Neural progenitor cell (in vitro differentiated cells): ENCODE measurements at regions not wholly inside any gene's neighbourhood (a gene's known extent, or its start where the extent isn't known, plus 50 kb on each side); places are given as distances from the start of the nearest gene placed in this dataset.

Experiments used
- DNase-seq: peaks from one replicate; pipeline ENCODE4 v3.0.0-alpha.2; 2016; ENCODE audit warnings: low spot score
- H2AFZ ChIP-seq: fragments of 200-600 bp; sonication (generic); replicated peaks from 2 replicates; pipeline ENCODE4 v1.6.1; 2016; ENCODE audit warnings: antibody characterized with exemption
- H3F3A ChIP-seq: fragments of 200-600 bp; sonication (generic); 2 replicates; pipeline ENCODE4 v1.6.1; 2016; ENCODE audit warnings: antibody characterized with exemption, low read depth
- H3K27ac ChIP-seq: fragments of 200-600 bp; sonication (generic); 2 replicates; pipeline ENCODE4 v1.5.1; 2016; ENCODE audit warnings: mild to moderate bottlenecking
- H3K27me3 ChIP-seq: fragments of 200-600 bp; sonication (generic); 2 replicates; pipeline ENCODE4 v1.6.1; 2016; ENCODE audit warnings: mild to moderate bottlenecking, moderate library complexity
- H3K36me3 ChIP-seq: fragments of 200-600 bp; sonication (generic); 2 replicates; pipeline ENCODE4 v1.5.1; 2016
- H3K4me1 ChIP-seq: fragments of 200-600 bp; sonication (generic); 2 replicates; pipeline ENCODE4 v1.6.1; 2016; ENCODE audit warnings: mixed run types
- H3K4me2 ChIP-seq: fragments of 200-600 bp; sonication (generic); 2 replicates; pipeline ENCODE4 v1.6.1; 2016
- H3K4me3 ChIP-seq: fragments of 200-600 bp; sonication (generic); 2 replicates; pipeline ENCODE4 v1.5.1; 2016
- H3K79me2 ChIP-seq: fragments of 200-600 bp; sonication (generic); 2 replicates; pipeline ENCODE4 v1.6.1; 2016; ENCODE audit warnings: low read depth
- H3K9ac ChIP-seq: fragments of 200-600 bp; sonication (generic); 2 replicates; pipeline ENCODE4 v1.6.1; 2016
- H3K9me3 ChIP-seq: fragments of 200-600 bp; sonication (generic); 2 replicates; pipeline ENCODE4 v1.5.1; 2016; ENCODE audit warnings: low read depth
- H4K20me1 ChIP-seq: fragments of 200-600 bp; sonication (generic); 2 replicates; pipeline ENCODE4 v1.6.1; 2016; ENCODE audit warnings: low read depth
- H3K27ac Mint-ChIP-seq: 3 replicates; pipeline ENCODE4 v1.8.0; 2021; ENCODE audit warnings: mixed read lengths
- H3K27me3 Mint-ChIP-seq: 2 replicates; pipeline ENCODE4 v1.8.0; 2022; ENCODE audit warnings: low read depth, mild to moderate bottlenecking, inconsistent platforms, moderate library complexity, mixed read lengths; ENCODE audit not compliant: insufficient read depth
- H3K36me3 Mint-ChIP-seq: 3 replicates; pipeline ENCODE4 v1.8.0; 2021; ENCODE audit warnings: mixed read lengths
- H3K4me1 Mint-ChIP-seq: 3 replicates; pipeline ENCODE4 v1.8.0; 2021; ENCODE audit warnings: mixed read lengths
- H3K4me3 Mint-ChIP-seq: 3 replicates; pipeline ENCODE4 v1.8.0; 2021; ENCODE audit warnings: mild to moderate bottlenecking, moderate library complexity, mixed read lengths
- H3K9me3 Mint-ChIP-seq: 3 replicates; pipeline ENCODE4 v1.8.0; 2020; ENCODE audit warnings: mixed read lengths
- CTCF ChIP-seq: fragments of 200-600 bp; sonication (generic); IDR thresholded peaks from 2 replicates; pipeline ENCODE4 v1.5.1; 2017; ENCODE audit warnings: antibody characterized with exemption, mild to moderate bottlenecking
- EZH2 ChIP-seq: fragments of 200-600 bp; sonication (generic); IDR thresholded peaks from 2 replicates; pipeline ENCODE4 v1.6.1; 2017; ENCODE audit warnings: antibody characterized with exemption, mild to moderate bottlenecking, moderate library complexity
- EZH2phosphoT487 ChIP-seq: fragments of 200-600 bp; sonication (generic); IDR thresholded peaks from 2 replicates; pipeline ENCODE4 v1.6.1; 2017; ENCODE audit warnings: antibody characterized with exemption

- Mint-ChIP-seq H3K4me3 (no peak overlapping the region), H3K36me3 (no peaks in the 10 kb centered on the region), H3K27ac (no peak overlapping the region), H3K27me3 (peaks cover 8% of the 10 kb centered on the region), H3K9me3 (peaks cover 2% of the 10 kb centered on the region), H3K4me1 (peaks cover 13% of the 10 kb centered on the region)
- H2AFZ ChIP-seq = no peak overlapping the region
- no peaks in the 10 kb centered on the region for H3K36me3 ChIP-seq
- H3K79me2 ChIP-seq = no peaks in the 10 kb centered on the region
- DNase-seq = no peak
- TF ChIP-seq EZH2phosphoT487 = no peak
- no peak overlapping the region for H3K27ac ChIP-seq
- H3K4me3 ChIP-seq = no peak overlapping the region
- no peaks in the 10 kb centered on the region for H3F3A ChIP-seq
- H3K27me3 ChIP-seq = no peaks in the 10 kb centered on the region
- no peaks in the 10 kb centered on the region for H4K20me1 ChIP-seq
- no peak overlapping the region for H3K9ac ChIP-seq
- H3K4me2 ChIP-seq = no peak overlapping the region
- no peaks in the 10 kb centered on the region for H3K4me1 ChIP-seq
- H3K9me3 ChIP-seq = no peaks in the 10 kb centered on the region
Observed at GRCh38 chr22:48096411-48096810, 1334.0 kb downstream of the TBC1D22A start.

DNA sequence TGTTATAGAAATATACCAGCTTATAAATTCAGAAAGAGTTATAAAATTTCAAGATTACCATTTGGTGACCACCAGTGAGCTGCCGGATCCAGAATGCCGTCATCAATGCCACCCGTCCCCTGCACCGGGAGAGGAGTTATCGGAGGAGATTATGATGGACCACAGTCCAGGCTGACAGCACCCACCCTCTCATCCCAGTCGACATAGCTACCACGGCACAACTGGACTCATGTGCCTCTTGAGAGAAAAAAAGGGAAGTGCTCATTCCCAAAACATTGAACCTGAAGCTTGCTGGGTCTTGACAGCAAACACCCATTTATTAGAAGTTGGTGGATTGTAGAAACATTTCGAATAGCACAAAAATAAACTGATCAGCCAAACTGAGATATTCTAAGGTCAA is 1331.5 kb downstream of the TBC1D22A start:
- Histone ChIP-seq H3K4me1 (no peaks in the 10 kb centered on the region), H3K4me2 (no peak overlapping the region), H3K27ac (no peak overlapping the region), H3K9ac (no peak overlapping the region), H2AFZ (no peak overlapping the region), H3K36me3 (no peaks in the 10 kb centered on the region), H3K4me3 (no peak overlapping the region), H4K20me1 (no peaks in the 10 kb centered on the region), H3F3A (no peaks in the 10 kb centered on the region), H3K27me3 (no peaks in the 10 kb centered on the region), H3K79me2 (no peaks in the 10 kb centered on the region), H3K9me3 (no peaks in the 10 kb centered on the region)
- peaks cover 26% of the 10 kb centered on the region for H3K4me1 Mint-ChIP-seq
- TF ChIP-seq EZH2phosphoT487 = no peak
- no peak for TF ChIP-seq EZH2
- no peak for TF ChIP-seq CTCF
- H3K4me3 Mint-ChIP-seq = no peak overlapping the region
- peaks cover 4% of the 10 kb centered on the region for H3K27me3 Mint-ChIP-seq
- no peak for DNase-seq
- no peaks in the 10 kb centered on the region for H3K9me3 Mint-ChIP-seq
- no peak overlapping the region for H3K27ac Mint-ChIP-seq
- no peaks in the 10 kb centered on the region for H3K36me3 Mint-ChIP-seq

DNA sequence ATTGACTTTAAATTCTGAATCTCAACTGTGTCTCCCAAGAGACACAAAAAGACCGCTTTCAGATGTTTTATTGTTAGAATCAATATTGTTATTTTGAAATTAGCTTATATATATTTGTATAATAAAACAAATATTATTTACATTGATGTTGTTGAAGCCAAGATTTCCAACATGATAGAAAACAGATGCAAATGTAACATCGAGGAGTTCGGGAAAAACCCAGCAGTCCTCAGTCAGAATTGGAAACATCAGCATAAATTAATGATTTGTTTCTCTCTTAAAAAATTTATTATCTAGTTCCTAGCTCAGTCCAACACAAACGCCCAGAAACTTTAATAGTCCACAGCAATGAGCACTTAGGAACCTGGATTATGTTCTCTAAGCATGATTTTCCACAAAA is 1330.4 kb downstream of the TBC1D22A start:
- Histone ChIP-seq H3K79me2 (no peaks in the 10 kb centered on the region), H2AFZ (no peak overlapping the region), H3K27me3 (no peaks in the 10 kb centered on the region), H4K20me1 (no peaks in the 10 kb centered on the region), H3K4me3 (no peak overlapping the region), H3K27ac (no peak overlapping the region), H3K36me3 (no peaks in the 10 kb centered on the region), H3F3A (no peaks in the 10 kb centered on the region), H3K9ac (no peak overlapping the region), H3K4me1 (no peaks in the 10 kb centered on the region), H3K4me2 (no peak overlapping the region), H3K9me3 (no peaks in the 10 kb centered on the region)
- Mint-ChIP-seq H3K36me3 (no peaks in the 10 kb centered on the region), H3K4me1 (peaks cover 26% of the 10 kb centered on the region), H3K27me3 (peaks cover 4% of the 10 kb centered on the region), H3K4me3 (no peak overlapping the region), H3K27ac (no peak overlapping the region), H3K9me3 (no peaks in the 10 kb centered on the region)
- DNase-seq = no peak
- TF ChIP-seq EZH2 (no peak), CTCF (no peak), EZH2phosphoT487 (no peak)

- no peaks in the 10 kb centered on the region for H3K4me1 ChIP-seq
- H3K9ac ChIP-seq = no peak overlapping the region
- TF ChIP-seq EZH2 (no peak), CTCF (no peak), EZH2phosphoT487 (no peak)
- Mint-ChIP-seq H3K9me3 (no peaks in the 10 kb centered on the region), H3K27ac (no peak overlapping the region), H3K4me3 (no peak overlapping the region), H3K27me3 (peaks cover 2% of the 10 kb centered on the region), H3K4me1 (peaks cover 21% of the 10 kb centered on the region), H3K36me3 (no peaks in the 10 kb centered on the region)
- H3K36me3 ChIP-seq = no peaks in the 10 kb centered on the region
- no peak for DNase-seq
- no peaks in the 10 kb centered on the region for H4K20me1 ChIP-seq
- H3K9me3 ChIP-seq = no peaks in the 10 kb centered on the region
- no peak overlapping the region for H3K4me2 ChIP-seq
- no peak overlapping the region for H2AFZ ChIP-seq
- H3F3A ChIP-seq = no peaks in the 10 kb centered on the region
- no peak overlapping the region for H3K27ac ChIP-seq
- H3K4me3 ChIP-seq = no peak overlapping the region
- H3K79me2 ChIP-seq = no peaks in the 10 kb centered on the region
- no peaks in the 10 kb centered on the region for H3K27me3 ChIP-seq
Observed at GRCh38 chr22:48091656-48092223, 1329.3 kb downstream of the TBC1D22A start.
